Endometrial microvascular endothelial cells (primary cell): ENCODE measurements at regions not wholly inside any gene's neighbourhood (a gene's known extent, or its start where the extent isn't known, plus 50 kb on each side); places are given as distances from the start of the nearest gene placed in this dataset.
"Not testable (repeated sequence)": the region's sequence is repeated elsewhere in the genome, so short reads cannot be mapped to it uniquely, and the experiment has no call there.

Experiments used
- in situ Hi-C: cut with HindIII; loops from 2 replicates; pipeline ENCODE4 v1.10.0; 2017; ENCODE audit warnings: low sequenced_read_pairs, low pct_unique_long_range_greater_than_20kb; ENCODE audit errors: inconsistent ontology term

- in situ Hi-C loops = no loop called here
Measured at GRCh38 chr7:47069385-47070076, 512.4 kb downstream of the TNS3 start.

GRCh38 chr7:47066976-47067614, 514.8 kb downstream of the TNS3 start:
- in situ Hi-C loops = no loop called here

DNA sequence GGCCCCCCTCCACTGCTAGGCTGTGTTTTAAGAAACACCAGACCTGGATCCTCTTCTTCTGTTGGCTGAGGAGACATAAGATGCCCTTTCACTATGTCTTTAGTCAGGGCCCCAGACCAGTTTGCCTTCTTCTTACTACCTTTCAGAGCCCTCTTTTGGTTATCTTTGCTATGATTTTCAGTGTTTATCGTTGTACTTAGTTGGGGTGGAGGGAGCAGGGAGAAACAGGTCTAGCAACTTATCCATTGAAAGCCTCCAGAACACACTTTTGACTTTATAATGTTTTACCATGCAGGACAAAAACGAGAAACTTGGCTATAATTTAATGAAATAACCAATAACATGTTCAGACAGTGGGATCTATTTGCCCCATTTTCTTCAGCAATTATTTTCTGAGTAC, 525.2 kb downstream of the TNS3 start:
- in situ Hi-C loops = no loop called here

GRCh38 chr7:47052541-47053208, 529.2 kb downstream of the TNS3 start:
- in situ Hi-C loops = not testable (repeated sequence)

DNA sequence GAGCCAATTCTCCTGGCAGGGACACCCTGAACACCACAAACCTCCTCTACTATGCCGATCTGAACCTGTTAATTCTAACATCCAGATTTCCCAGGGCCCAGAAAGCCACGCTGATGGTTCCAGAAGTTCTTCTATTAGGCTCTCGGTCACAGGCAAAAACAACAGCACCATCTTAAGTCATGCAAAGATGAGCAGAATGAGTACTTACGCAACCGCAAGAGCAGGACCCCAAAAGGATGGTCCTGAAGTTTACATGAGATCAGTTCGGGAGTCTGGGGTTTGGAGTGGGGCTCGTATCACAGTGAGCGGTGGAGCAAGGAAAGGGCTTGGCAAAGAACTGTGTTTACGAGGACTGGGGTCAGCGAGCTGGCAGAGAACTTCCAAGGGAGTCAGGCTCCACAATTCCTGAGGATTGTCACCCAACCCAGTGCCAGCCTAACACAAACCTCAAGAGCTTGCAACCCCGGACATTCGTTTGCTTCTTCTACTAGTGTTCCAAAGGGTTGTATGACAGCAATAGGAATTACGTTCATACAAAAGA, 532.6 kb downstream of the TNS3 start:
- in situ Hi-C loops = no loop called here

- in situ Hi-C loops = no loop called here
Measured at GRCh38 chr7:47047384-47047783, 534.5 kb downstream of the TNS3 start.

- in situ Hi-C loops = no loop called here
Measured at GRCh38 chr7:47046949-47047348, 535.0 kb downstream of the TNS3 start.

GRCh38 chr7:47045207-47046051, 536.5 kb downstream of the TNS3 start:
- in situ Hi-C loops = no loop called here

DNA sequence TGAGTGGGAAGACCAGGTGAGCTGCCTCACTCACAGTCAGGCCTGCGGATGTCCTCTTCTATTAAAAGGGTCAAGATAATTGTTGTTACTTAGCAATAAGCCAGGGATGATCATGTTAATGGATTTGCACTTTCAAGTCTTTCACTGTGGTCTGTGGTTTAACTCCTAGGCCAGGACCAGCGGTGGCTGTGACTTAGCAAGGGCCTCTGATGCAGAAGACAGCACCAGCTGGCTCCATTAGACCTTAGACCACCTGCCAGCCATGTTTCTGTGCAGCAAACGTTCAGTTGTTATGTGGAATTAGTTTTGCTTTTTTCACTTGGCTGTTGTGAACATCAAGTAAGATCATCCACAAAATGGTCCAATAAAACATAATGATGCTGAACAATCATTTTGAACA, 537.3 kb downstream of the TNS3 start:
- in situ Hi-C loops = no loop called here

DNA sequence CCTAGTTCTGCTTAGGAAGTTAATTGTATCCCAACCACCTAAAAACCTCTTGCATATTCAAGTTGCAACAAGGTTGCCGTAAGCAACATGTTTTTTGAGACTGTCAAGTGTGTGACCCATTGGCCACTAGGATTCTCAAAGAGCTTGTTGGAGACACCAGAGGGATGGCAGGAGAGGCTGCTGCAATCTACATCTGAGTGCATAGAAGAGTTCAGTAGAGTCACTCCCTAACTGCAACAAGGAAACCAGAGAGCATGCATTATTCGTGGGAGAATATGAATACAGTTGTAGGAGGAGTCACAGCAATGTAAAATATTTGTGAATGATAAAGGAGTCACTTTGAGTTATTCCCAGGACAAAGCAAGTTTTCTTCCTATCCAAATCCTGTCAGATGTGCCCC, 538.6 kb downstream of the TNS3 start:
- in situ Hi-C loops = no loop called here

DNA sequence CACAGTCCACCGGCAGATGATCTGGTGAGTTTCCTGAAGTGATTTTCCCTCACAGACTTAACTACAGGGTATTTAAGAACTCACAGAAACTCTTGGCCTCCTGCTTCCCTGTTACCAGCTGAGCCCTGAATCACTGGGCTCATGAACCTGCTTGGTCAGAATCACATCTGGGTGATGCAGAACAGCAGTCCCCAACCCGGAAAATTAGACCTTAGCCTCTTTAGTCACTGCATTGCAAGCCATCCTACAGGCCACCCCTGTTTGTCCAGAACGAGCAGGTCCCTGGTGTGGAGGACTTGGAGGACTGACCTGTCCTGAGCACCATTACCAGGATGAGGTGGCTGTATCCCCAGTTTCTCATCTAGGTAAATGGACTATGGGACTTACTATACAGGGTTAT, 539.2 kb downstream of the TNS3 start:
- in situ Hi-C loops = no loop called here

GRCh38 chr7:47040795-47041347, 541.0 kb downstream of the TNS3 start:
- in situ Hi-C loops = no loop called here

DNA sequence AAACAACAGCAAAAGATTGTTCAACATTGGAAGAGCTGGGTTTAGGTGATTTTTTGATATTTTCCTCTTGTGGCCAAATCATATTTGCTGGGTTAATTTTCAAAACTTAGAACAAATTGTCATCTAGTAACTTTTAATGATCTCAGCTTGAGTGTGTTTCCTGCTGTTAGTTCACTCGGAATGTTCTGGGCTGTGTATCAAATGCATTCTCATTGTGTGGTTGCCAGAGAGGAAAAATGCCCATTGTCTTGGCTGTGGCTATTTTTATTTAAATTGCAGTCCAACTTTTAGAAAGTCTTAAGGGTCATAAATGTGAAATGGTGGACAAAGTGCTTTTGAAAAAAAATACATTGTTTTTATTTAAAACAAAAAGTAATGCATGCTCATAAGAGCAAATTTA, 542.0 kb downstream of the TNS3 start:
- in situ Hi-C loops = no loop called here

GRCh38 chr7:47039089-47039648, 542.7 kb downstream of the TNS3 start:
- in situ Hi-C loops = no loop called here

GRCh38 chr7:47038621-47039020, 543.3 kb downstream of the TNS3 start:
- in situ Hi-C loops = no loop called here

- in situ Hi-C loops = no loop called here
Measured at GRCh38 chr7:47037607-47038006, 544.3 kb downstream of the TNS3 start.

DNA sequence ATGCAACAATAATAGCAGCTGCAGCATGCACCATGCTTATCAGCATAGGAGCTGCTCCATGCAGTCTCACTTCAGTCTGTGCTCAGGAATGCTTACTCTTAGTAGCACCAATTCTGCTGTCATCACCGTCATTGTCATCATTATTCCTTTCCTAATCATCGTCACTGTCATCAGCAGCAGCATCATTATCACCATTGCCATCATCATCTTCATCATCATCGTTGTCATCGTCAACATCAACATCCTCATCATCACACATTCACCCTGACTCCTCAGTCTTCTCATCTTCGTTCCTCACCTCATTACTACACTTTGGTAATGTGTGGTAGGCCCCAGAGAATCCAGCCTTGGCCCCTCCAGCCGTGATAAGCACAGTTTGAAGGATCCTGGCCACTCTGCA, 545.0 kb downstream of the TNS3 start:
- in situ Hi-C loops = no loop called here

DNA sequence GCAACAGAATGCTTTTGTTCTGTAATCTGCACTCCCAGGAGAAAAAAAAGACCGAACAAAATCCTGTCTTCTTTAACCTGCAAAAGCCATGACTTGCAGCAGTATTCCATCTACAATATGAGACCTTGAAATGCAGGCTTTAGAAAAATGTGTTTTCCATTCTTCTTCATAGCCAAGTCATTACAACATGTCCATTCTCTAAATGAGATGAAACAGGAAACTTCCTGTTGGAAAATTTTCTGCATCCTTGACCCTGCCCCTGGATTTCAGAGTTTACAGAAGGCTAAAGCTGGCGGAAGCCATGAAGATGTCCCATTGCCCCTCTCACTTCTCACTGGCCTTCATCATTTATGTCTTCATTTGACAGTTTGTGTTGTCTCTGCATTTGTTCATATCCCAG, 546.4 kb downstream of the TNS3 start:
- in situ Hi-C loops = no loop called here

GRCh38 chr7:47034180-47034579, 547.7 kb downstream of the TNS3 start:
- in situ Hi-C loops = no loop called here
